RWPE2 (cell line): ENCODE measurements at regions not wholly inside any gene's neighbourhood (a gene's known extent, or its start where the extent isn't known, plus 50 kb on each side); places are given as distances from the start of the nearest gene placed in this dataset.

Experiments
- ATAC-seq: fragments of 200-7000 bp; cut with Tn5 transposase; 3 replicates; pipeline ENCODE4 v1.9.1; 2021; ENCODE audit warnings: low read depth
- DNase-seq: peaks from one replicate; pipeline ENCODE4 v3.0.0-alpha.2; 2020; ENCODE audit warnings: low spot score
- H3K27ac ChIP-seq: fragments of 450-650 bp; 2 replicates; pipeline ENCODE4 v1.5.1; 2017; ENCODE audit warnings: mild to moderate bottlenecking; ENCODE audit not compliant: poor library complexity, severe bottlenecking
- H3K27me3 ChIP-seq: fragments of 250-450 bp; sonication (Bioruptor Pico); 2 replicates; pipeline ENCODE4 v1.5.1; 2021; ENCODE audit warnings: mild to moderate bottlenecking, moderate library complexity; ENCODE audit not compliant: insufficient read depth, poor library complexity, severe bottlenecking
- H3K36me3 ChIP-seq: fragments of 250-450 bp; sonication (Bioruptor Pico); 2 replicates; pipeline ENCODE4 v1.5.1; 2020; ENCODE audit warnings: low read depth, mild to moderate bottlenecking, moderate library complexity
- H3K4me1 ChIP-seq: fragments of 250-450 bp; sonication (Bioruptor Pico); 2 replicates; pipeline ENCODE4 v1.5.1; 2021; ENCODE audit warnings: mild to moderate bottlenecking, moderate library complexity; ENCODE audit not compliant: insufficient read depth, poor library complexity, severe bottlenecking
- H3K4me3 ChIP-seq: fragments of 250-450 bp; sonication (Bioruptor Pico); 2 replicates; pipeline ENCODE4 v1.5.1; 2021; ENCODE audit warnings: mild to moderate bottlenecking, moderate library complexity; ENCODE audit not compliant: severe bottlenecking
- H3K9me3 ChIP-seq: fragments of 250-450 bp; sonication (Bioruptor Pico); 2 replicates; pipeline ENCODE4 v1.5.1; 2021; ENCODE audit warnings: mild to moderate bottlenecking, moderate library complexity; ENCODE audit not compliant: severe bottlenecking
- TF ChIP-seq, protein P1 (sequence below): fragments of 450-650 bp; IDR thresholded peaks from one replicate; pipeline ENCODE4 v1.5.1; 2017; ENCODE audit warnings: mild to moderate bottlenecking, moderate library complexity; ENCODE audit not compliant: poor library complexity, severe bottlenecking

DNA sequence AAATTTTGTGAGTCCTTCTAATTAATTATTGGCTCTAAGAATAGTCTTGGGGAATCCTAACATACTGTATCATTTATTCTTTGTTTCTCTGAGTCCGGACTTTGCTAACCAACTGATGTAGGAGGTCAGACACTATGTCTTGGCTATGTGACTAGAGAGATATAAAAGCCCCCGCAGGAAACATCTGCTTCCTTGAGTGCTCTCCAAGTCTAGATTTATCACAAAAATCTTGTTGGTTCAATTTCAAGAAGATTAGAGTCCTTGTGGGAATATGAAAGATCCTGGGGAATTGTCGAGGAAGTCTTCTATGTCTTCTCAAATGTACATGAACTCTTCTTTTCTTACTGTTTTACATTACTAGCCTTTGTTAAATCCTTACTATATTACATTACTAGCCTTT lies 1712.5 kb downstream of the NCAM2 start:
- no peak overlapping the region for H3K4me3 ChIP-seq
- H3K9me3 ChIP-seq = no peaks in the 10 kb centered on the region
- ATAC-seq = no peak
- no peak for DNase-seq
- H3K36me3 ChIP-seq = no peaks in the 10 kb centered on the region
- no peak overlapping the region for H3K27ac ChIP-seq
- TF ChIP-seq, protein P1, sequence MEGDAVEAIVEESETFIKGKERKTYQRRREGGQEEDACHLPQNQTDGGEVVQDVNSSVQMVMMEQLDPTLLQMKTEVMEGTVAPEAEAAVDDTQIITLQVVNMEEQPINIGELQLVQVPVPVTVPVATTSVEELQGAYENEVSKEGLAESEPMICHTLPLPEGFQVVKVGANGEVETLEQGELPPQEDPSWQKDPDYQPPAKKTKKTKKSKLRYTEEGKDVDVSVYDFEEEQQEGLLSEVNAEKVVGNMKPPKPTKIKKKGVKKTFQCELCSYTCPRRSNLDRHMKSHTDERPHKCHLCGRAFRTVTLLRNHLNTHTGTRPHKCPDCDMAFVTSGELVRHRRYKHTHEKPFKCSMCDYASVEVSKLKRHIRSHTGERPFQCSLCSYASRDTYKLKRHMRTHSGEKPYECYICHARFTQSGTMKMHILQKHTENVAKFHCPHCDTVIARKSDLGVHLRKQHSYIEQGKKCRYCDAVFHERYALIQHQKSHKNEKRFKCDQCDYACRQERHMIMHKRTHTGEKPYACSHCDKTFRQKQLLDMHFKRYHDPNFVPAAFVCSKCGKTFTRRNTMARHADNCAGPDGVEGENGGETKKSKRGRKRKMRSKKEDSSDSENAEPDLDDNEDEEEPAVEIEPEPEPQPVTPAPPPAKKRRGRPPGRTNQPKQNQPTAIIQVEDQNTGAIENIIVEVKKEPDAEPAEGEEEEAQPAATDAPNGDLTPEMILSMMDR = no peak
- H3K4me1 ChIP-seq = no peaks in the 10 kb centered on the region
- H3K27me3 ChIP-seq = no peaks in the 10 kb centered on the region

DNA sequence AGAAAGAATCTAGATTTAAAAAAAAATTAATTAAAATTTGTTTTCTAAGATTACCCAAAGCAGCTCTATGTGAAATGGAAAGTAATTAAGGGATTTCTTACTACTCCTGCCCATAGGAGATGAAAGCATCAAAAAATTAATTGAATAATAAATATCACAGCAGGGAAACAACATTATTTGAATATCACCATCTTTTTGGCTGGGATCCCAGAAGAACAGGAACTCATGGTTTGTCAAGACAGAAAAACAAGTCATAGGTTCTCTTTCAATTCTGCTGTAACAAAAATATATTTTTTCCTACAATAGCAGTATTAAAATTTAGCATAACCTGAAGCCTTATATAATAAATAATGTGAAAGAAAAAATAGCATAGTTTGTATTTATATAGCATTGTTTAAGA lies 1713.4 kb downstream of the NCAM2 start:
- Histone ChIP-seq H3K4me3 (no peak overlapping the region), H3K36me3 (no peaks in the 10 kb centered on the region), H3K9me3 (no peaks in the 10 kb centered on the region), H3K4me1 (no peaks in the 10 kb centered on the region), H3K27me3 (no peaks in the 10 kb centered on the region), H3K27ac (no peak overlapping the region)
- TF ChIP-seq, protein P1 = no peak
- no peak for DNase-seq
- no peak for ATAC-seq

DNA sequence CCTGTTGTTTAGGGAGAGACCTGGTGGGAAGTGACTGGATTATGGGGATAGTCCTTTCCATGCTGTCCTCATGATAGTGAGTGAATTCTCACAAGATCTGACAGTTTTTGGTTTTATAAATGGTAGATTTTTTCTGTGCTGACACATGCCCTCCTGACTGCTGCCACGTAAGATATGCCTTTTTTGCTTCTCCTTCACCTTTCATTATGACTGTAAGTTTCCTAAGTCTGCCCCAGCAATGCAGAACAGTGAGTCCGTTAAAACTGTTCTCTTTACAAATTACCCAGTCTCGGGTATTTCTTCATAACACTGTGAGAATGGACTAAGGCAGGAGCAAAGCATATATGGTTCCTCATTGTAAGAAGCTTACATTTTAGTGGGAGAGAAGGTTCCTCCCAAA lies 1727.2 kb downstream of the NCAM2 start:
- no peaks in the 10 kb centered on the region for H3K4me1 ChIP-seq
- H3K4me3 ChIP-seq = no peak overlapping the region
- ATAC-seq (no peak), DNase-seq (no peak)
- TF ChIP-seq, protein P1 = no peak
- H3K36me3 ChIP-seq = no peaks in the 10 kb centered on the region
- H3K9me3 ChIP-seq = peaks cover 3% of the 10 kb centered on the region
- H3K27ac ChIP-seq = no peak overlapping the region
- H3K27me3 ChIP-seq = no peaks in the 10 kb centered on the region

DNA sequence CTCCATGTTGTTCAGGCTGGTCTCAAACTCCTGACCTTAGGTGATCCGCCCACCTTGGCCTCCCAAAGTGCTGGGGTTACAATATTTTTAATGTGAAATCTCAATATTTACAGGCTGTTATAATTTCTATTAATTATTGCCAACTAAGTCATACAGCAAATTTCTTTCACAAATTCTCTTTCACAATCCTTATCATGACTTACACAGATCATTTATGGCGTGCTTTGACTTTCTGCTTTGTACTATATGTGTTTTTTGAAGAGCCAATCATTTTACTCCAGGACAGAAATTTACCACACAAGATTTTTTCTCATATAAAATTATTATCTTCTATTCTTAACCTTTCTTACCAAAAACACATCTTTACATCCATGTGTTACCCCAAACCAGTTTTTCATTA lies 1729.9 kb downstream of the NCAM2 start:
- no peaks in the 10 kb centered on the region for H3K36me3 ChIP-seq
- no peak overlapping the region for H3K27ac ChIP-seq
- H3K4me3 ChIP-seq = no peak overlapping the region
- H3K9me3 ChIP-seq = peaks cover 3% of the 10 kb centered on the region
- no peak for DNase-seq
- H3K27me3 ChIP-seq = no peaks in the 10 kb centered on the region
- TF ChIP-seq, protein P1 = no peak
- ATAC-seq = no peak
- H3K4me1 ChIP-seq = no peaks in the 10 kb centered on the region

DNA sequence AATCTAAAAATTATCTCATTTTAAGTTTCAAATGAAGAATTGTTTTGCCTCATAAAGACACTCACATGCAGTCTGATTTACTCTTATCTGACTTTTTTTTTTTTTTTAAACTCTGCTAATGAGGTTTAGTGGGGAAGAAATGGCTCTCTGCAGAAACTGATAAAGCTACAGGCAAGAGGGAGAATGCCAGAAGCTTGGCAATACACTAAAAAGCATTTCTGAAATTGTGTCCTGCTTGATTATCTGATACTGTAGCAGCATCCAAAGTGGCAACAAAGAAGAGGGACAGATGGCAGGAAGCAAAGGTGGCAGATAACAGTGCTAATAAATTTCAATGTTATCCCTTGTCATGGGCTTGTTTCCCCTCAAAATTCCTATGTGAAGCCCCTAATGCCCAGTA lies 1744.9 kb downstream of the NCAM2 start:
- Histone ChIP-seq H3K4me3 (no peak overlapping the region), H3K27me3 (no peaks in the 10 kb centered on the region), H3K9me3 (no peaks in the 10 kb centered on the region), H3K27ac (no peak overlapping the region), H3K4me1 (no peaks in the 10 kb centered on the region), H3K36me3 (no peaks in the 10 kb centered on the region)
- TF ChIP-seq, protein P1 = no peak
- ATAC-seq (no peak), DNase-seq (no peak)
